ENCODE measurements at regions not wholly inside any gene's neighbourhood (a gene's known extent, or its start where the extent isn't known, plus 50 kb on each side); places are given as distances from the start of the nearest gene placed in this dataset.

- Histone ChIP-seq H3K9me2 (replicated peaks; ENCODE audit: low read length) (no peaks in the 10 kb centered on the region), H3K4me3 (ENCODE audit: low read length) (no peak overlapping the region), H4K20me1 (ENCODE audit: low read length) (no peaks in the 10 kb centered on the region), H3F3A (ENCODE audit: low read length, unreplicated experiment) (no peaks in the 10 kb centered on the region), H3K27ac (ENCODE audit: low read length) (no peak overlapping the region), H2AFZ (ENCODE audit: low read length) (no peak overlapping the region), H3K4me1 (ENCODE audit: insufficient read depth, low read length) (no peaks in the 10 kb centered on the region; the same call in 1 of the 2 replicates), H3K9me3 (ENCODE audit: low read length) (no peaks in the 10 kb centered on the region), H3K9ac (ENCODE audit: low read length) (no peak overlapping the region), H3K36me3 (ENCODE audit: low read depth, low read length) (no peaks in the 10 kb centered on the region), H3K79me2 (ENCODE audit: low read length) (no peaks in the 10 kb centered on the region), H3K27me3 (ENCODE audit: low read length) (no peaks in the 10 kb centered on the region), H3K4me2 (ENCODE audit: low read length) (no peak overlapping the region)
- ATAC-seq = no peak
- ChIA-PET POLR2A (ENCODE audit: unreplicated experiment) (no interaction called here), CTCF (no interaction called here)
- intact Hi-C loops (cut with micrococcal nuclease) = no loop called here
- BruUV-seq (replicated peaks) = no TSS peak
- no peak for TF ChIP-seq EZH2 (IDR thresholded peaks at IDR 0.05; ENCODE audit: low read length, unreplicated experiment)
- TF ChIP-seq EZH2phosphoT487 (IDR thresholded peaks at IDR 0.05; ENCODE audit: borderline replicate concordance, low read length) = no peak
- no peak for TF ChIP-seq CTCF (conservative IDR thresholded peaks at IDR 0.05; ENCODE audit: low read depth, low read length)
- no peak for DNase-seq
Observed at GRCh38 chr20:56816349-56816748, 187.2 kb downstream of the TFAP2C start.

GRCh38 chr20:56817780-56818675 lies 188.9 kb downstream of the TFAP2C start:
- H3K4me3 ChIP-seq (ENCODE audit: low read length) = no peak overlapping the region
- no peaks in the 10 kb centered on the region for H3K9me3 ChIP-seq (ENCODE audit: low read length)
- H3K79me2 ChIP-seq (ENCODE audit: low read length) = no peaks in the 10 kb centered on the region
- ChIA-PET CTCF (no interaction called here), POLR2A (ENCODE audit: unreplicated experiment) (no interaction called here)
- H3K27me3 ChIP-seq (ENCODE audit: low read length) = no peaks in the 10 kb centered on the region
- TF ChIP-seq EZH2 (IDR thresholded peaks at IDR 0.05; ENCODE audit: low read length, unreplicated experiment) (no peak), CTCF (conservative IDR thresholded peaks at IDR 0.05; ENCODE audit: low read depth, low read length) (peak; percentile 73)
- no peak overlapping the region for H3K27ac ChIP-seq (ENCODE audit: low read length)
- no peak overlapping the region for H3K4me2 ChIP-seq (ENCODE audit: low read length)
- no peaks in the 10 kb centered on the region; the same call in 1 of the 2 replicates for H3K4me1 ChIP-seq (ENCODE audit: insufficient read depth, low read length)
- no TSS peak for BruUV-seq (replicated peaks)
- H3F3A ChIP-seq (ENCODE audit: low read length, unreplicated experiment) = no peaks in the 10 kb centered on the region
- no peaks in the 10 kb centered on the region for H3K9me2 ChIP-seq (replicated peaks; ENCODE audit: low read length)
- no peak for ATAC-seq
- no peaks in the 10 kb centered on the region for H3K36me3 ChIP-seq (ENCODE audit: low read depth, low read length)
- no peaks in the 10 kb centered on the region for H4K20me1 ChIP-seq (ENCODE audit: low read length)
- H3K9ac ChIP-seq (ENCODE audit: low read length) = no peak overlapping the region
- intact Hi-C loops (cut with micrococcal nuclease) = no loop called here
- no peak overlapping the region for H2AFZ ChIP-seq (ENCODE audit: low read length)
- DNase-seq = no peak

- no peak overlapping the region for H3K27ac ChIP-seq (ENCODE audit: low read length)
- no peak overlapping the region for H3K4me3 ChIP-seq (ENCODE audit: low read length)
- H3K79me2 ChIP-seq (ENCODE audit: low read length) = no peaks in the 10 kb centered on the region
- H3K4me2 ChIP-seq (ENCODE audit: low read length) = no peak overlapping the region
- ChIA-PET POLR2A (ENCODE audit: unreplicated experiment) (no interaction called here), CTCF (no interaction called here)
- no peaks in the 10 kb centered on the region for H3K36me3 ChIP-seq (ENCODE audit: low read depth, low read length)
- H3K9ac ChIP-seq (ENCODE audit: low read length) = no peak overlapping the region
- no peaks in the 10 kb centered on the region for H4K20me1 ChIP-seq (ENCODE audit: low read length)
- H3K4me1 ChIP-seq (ENCODE audit: insufficient read depth, low read length) = no peaks in the 10 kb centered on the region
- H3K9me2 ChIP-seq (replicated peaks; ENCODE audit: low read length) = no peaks in the 10 kb centered on the region
- intact Hi-C loops (cut with micrococcal nuclease) = no loop called here
- ATAC-seq (no peak), DNase-seq (no peak)
- BruUV-seq (replicated peaks) = no TSS peak
- H3K27me3 ChIP-seq (ENCODE audit: low read length) = no peaks in the 10 kb centered on the region
- no peaks in the 10 kb centered on the region for H3F3A ChIP-seq (ENCODE audit: low read length, unreplicated experiment)
- H2AFZ ChIP-seq (ENCODE audit: low read length) = no peak overlapping the region
- no peaks in the 10 kb centered on the region for H3K9me3 ChIP-seq (ENCODE audit: low read length)
- TF ChIP-seq EZH2 (IDR thresholded peaks at IDR 0.05; ENCODE audit: low read length, unreplicated experiment) (no peak), CTCF (conservative IDR thresholded peaks at IDR 0.05; ENCODE audit: low read depth, low read length) (no peak), EZH2phosphoT487 (IDR thresholded peaks at IDR 0.05; ENCODE audit: borderline replicate concordance, low read length) (no peak)
Observed at GRCh38 chr20:56820984-56821383, 191.9 kb downstream of the TFAP2C start.

Data from PC-3 (cell line).